GM12878 (cell line): ENCODE measurements at regions not wholly inside any gene's neighbourhood (a gene's known extent, or its start where the extent isn't known, plus 50 kb on each side); places are given as distances from the start of the nearest gene placed in this dataset.

Experiments used
- BACH1 ChIP-seq: fragments of 450-650 bp; IDR thresholded peaks from 2 replicates; pipeline ENCODE4 v1.6.1; 2017; ENCODE audit warnings: mild to moderate bottlenecking, borderline replicate concordance
- BHLHE40 ChIP-seq, 2 experiments: fragments of 450-650 bp in 1 of 2; IDR thresholded peaks; 2 replicates each; pipeline ENCODE4 v1.6.1; 2011 to 2017; ENCODE audit warnings: low read depth in 2 of 2, borderline replicate concordance in 1 of 2, improper control_type of control experiment in 1 of 2, low read length in 1 of 2, mild to moderate bottlenecking in 1 of 2
- CREM ChIP-seq: IDR thresholded peaks from 2 replicates; pipeline ENCODE4 v1.6.1; 2014; ENCODE audit warnings: antibody characterized with exemption, low read depth
- EZH2 ChIP-seq: IDR thresholded peaks from 2 replicates; pipeline ENCODE4 v1.6.1; 2012; ENCODE audit warnings: low read depth, mild to moderate bottlenecking, control low read depth, inconsistent platforms, low read length, borderline replicate concordance; ENCODE audit not compliant: control insufficient read depth
- GABPA ChIP-seq: IDR thresholded peaks from 2 replicates; pipeline ENCODE4 v1.6.1; 2014; ENCODE audit warnings: antibody characterized with exemption, low read depth, mild to moderate bottlenecking, inconsistent platforms
- IKZF1 ChIP-seq: fragments of 450-650 bp; conservative IDR thresholded peaks from 2 replicates; pipeline ENCODE4 v1.6.1; 2017; ENCODE audit warnings: antibody characterized with exemption, mild to moderate bottlenecking
- MEF2A ChIP-seq: IDR thresholded peaks from 2 replicates; pipeline ENCODE4 v1.6.1; 2011; ENCODE audit warnings: low read depth, mild to moderate bottlenecking, low read length, moderate library complexity; ENCODE audit not compliant: insufficient read depth
- POLR2AphosphoS5 ChIP-seq: IDR thresholded peaks from 2 replicates; pipeline ENCODE4 v1.6.1; 2011; ENCODE audit warnings: mild to moderate bottlenecking, low read length, inconsistent platforms
- TF ChIP-seq, protein P1 (sequence below): IDR thresholded peaks from 2 replicates; pipeline ENCODE4 v1.6.1; 2012; ENCODE audit warnings: low read depth, low read length, improper control_type of control experiment
- TF ChIP-seq, protein P2 (sequence below), 3 experiments: IDR thresholded peaks in 2 of 3; conservative IDR thresholded peaks in 1 of 3; 2 replicates each; pipeline ENCODE4 v1.5.1; 2011; ENCODE audit warnings: low read depth in 3 of 3, low read length in 3 of 3, mild to moderate bottlenecking in 3 of 3, control low read depth in 2 of 3, moderate library complexity in 2 of 3, inconsistent platforms in 1 of 3, mixed read lengths in 1 of 3; ENCODE audit not compliant: control insufficient read depth in 2 of 3, insufficient read depth in 1 of 3; ENCODE audit errors: extremely low read depth in 1 of 3
- TF ChIP-seq, protein P3 (sequence below): IDR thresholded peaks from 2 replicates; pipeline ENCODE4 v1.6.1; 2011; ENCODE audit warnings: borderline replicate concordance, low read depth, mild to moderate bottlenecking, moderate library complexity, mixed read lengths, low read length; ENCODE audit not compliant: insufficient read depth; ENCODE audit errors: extremely low read length
- TF ChIP-seq, protein P4 (sequence below): fragments of 450-650 bp; IDR thresholded peaks from 2 replicates; pipeline ENCODE4 v1.6.1; 2017; ENCODE audit warnings: mild to moderate bottlenecking
- TF ChIP-seq, protein P5 (sequence below): IDR thresholded peaks from 2 replicates; pipeline ENCODE4 v1.6.1; 2011; ENCODE audit warnings: low read depth, mild to moderate bottlenecking, low read length, moderate library complexity, borderline replicate concordance; ENCODE audit errors: extremely low read depth

DNA sequence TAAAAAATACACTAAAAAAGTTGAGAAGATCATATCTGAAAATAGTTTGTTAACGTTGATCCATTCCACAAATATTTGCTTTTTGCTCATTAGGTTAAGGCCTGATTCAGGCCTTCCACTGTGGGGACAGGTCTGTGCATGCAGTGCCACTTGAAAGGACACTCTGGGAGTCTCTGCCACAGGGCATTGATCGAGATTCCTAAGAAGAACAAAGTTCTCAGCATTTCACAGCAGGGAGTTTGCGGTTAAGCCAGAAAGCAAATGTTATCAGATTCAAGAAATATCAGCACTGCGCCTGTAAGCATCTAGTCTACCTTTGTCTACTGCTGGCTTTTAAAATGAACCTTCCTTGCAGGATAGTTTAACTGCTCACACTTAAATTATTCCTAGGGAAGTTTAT lies 62.2 kb upstream of the TNIP3 start:
- TF ChIP-seq POLR2AphosphoS5, result no peak
- TF ChIP-seq, protein P1, sequence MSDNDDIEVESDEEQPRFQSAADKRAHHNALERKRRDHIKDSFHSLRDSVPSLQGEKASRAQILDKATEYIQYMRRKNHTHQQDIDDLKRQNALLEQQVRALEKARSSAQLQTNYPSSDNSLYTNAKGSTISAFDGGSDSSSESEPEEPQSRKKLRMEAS, result no peak
- TF ChIP-seq, protein P2, sequence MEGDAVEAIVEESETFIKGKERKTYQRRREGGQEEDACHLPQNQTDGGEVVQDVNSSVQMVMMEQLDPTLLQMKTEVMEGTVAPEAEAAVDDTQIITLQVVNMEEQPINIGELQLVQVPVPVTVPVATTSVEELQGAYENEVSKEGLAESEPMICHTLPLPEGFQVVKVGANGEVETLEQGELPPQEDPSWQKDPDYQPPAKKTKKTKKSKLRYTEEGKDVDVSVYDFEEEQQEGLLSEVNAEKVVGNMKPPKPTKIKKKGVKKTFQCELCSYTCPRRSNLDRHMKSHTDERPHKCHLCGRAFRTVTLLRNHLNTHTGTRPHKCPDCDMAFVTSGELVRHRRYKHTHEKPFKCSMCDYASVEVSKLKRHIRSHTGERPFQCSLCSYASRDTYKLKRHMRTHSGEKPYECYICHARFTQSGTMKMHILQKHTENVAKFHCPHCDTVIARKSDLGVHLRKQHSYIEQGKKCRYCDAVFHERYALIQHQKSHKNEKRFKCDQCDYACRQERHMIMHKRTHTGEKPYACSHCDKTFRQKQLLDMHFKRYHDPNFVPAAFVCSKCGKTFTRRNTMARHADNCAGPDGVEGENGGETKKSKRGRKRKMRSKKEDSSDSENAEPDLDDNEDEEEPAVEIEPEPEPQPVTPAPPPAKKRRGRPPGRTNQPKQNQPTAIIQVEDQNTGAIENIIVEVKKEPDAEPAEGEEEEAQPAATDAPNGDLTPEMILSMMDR (IDR thresholded peaks at IDR 0.05 in 2 of 3, conservative IDR thresholded peaks at IDR 0.05 in 1 of 3; ENCODE audit: control insufficient read depth in 2 of 3, extremely low read depth in 1 of 3, insufficient read depth in 1 of 3, low read depth in 3 of 3, low read length in 3 of 3), result no peak
- no peak for TF ChIP-seq BHLHE40 (IDR thresholded peaks at IDR 0.05; ENCODE audit: borderline replicate concordance in 1 of 2, low read depth in 2 of 2, low read length in 1 of 2)
- TF ChIP-seq, protein P3, sequence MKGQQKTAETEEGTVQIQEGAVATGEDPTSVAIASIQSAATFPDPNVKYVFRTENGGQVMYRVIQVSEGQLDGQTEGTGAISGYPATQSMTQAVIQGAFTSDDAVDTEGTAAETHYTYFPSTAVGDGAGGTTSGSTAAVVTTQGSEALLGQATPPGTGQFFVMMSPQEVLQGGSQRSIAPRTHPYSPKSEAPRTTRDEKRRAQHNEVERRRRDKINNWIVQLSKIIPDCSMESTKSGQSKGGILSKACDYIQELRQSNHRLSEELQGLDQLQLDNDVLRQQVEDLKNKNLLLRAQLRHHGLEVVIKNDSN, result no peak
- TF ChIP-seq, protein P4, sequence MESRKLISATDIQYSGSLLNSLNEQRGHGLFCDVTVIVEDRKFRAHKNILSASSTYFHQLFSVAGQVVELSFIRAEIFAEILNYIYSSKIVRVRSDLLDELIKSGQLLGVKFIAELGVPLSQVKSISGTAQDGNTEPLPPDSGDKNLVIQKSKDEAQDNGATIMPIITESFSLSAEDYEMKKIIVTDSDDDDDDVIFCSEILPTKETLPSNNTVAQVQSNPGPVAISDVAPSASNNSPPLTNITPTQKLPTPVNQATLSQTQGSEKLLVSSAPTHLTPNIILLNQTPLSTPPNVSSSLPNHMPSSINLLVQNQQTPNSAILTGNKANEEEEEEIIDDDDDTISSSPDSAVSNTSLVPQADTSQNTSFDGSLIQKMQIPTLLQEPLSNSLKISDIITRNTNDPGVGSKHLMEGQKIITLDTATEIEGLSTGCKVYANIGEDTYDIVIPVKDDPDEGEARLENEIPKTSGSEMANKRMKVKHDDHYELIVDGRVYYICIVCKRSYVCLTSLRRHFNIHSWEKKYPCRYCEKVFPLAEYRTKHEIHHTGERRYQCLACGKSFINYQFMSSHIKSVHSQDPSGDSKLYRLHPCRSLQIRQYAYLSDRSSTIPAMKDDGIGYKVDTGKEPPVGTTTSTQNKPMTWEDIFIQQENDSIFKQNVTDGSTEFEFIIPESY, result no peak
- TF ChIP-seq BACH1, result no peak
- no peak for TF ChIP-seq GABPA
- TF ChIP-seq IKZF1, result no peak
- no peak for TF ChIP-seq EZH2
- TF ChIP-seq, protein P5, sequence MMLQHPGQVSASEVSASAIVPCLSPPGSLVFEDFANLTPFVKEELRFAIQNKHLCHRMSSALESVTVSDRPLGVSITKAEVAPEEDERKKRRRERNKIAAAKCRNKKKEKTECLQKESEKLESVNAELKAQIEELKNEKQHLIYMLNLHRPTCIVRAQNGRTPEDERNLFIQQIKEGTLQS, result no peak
- TF ChIP-seq MEF2A, result no peak
- TF ChIP-seq CREM, result no peak
